Neuronal stem cell (in vitro differentiated cells): ENCODE measurements at regions not wholly inside any gene's neighbourhood (a gene's known extent, or its start where the extent isn't known, plus 50 kb on each side); places are given as distances from the start of the nearest gene placed in this dataset.

Experiments
- DNase-seq: peaks from one replicate; pipeline ENCODE4 v3.0.0-alpha.2; 2013; ENCODE audit warnings: low spot score
- H2AFZ ChIP-seq: one replicate; pipeline ENCODE4 v1.6.1; 2013; ENCODE audit warnings: mild to moderate bottlenecking, low read length, inconsistent platforms
- H2AK5ac ChIP-seq: 2 replicates; pipeline ENCODE4 v1.6.1; 2013; ENCODE audit warnings: low read depth, mild to moderate bottlenecking, inconsistent platforms, low read length, moderate library complexity, mixed read lengths
- H2BK120ac ChIP-seq: 2 replicates; pipeline ENCODE4 v1.6.1; 2013; ENCODE audit warnings: low read depth, mild to moderate bottlenecking, inconsistent platforms, low read length, moderate library complexity, mixed read lengths
- H2BK12ac ChIP-seq: one replicate; pipeline ENCODE4 v1.6.1; 2013; ENCODE audit warnings: low read length, inconsistent platforms
- H2BK15ac ChIP-seq: 2 replicates; pipeline ENCODE4 v1.6.1; 2013; ENCODE audit warnings: mild to moderate bottlenecking, low read length, inconsistent platforms, mixed read lengths
- H2BK5ac ChIP-seq: one replicate; pipeline ENCODE4 v1.6.1; 2013; ENCODE audit warnings: inconsistent platforms, mild to moderate bottlenecking, low read length, moderate library complexity
- H3K14ac ChIP-seq: one replicate; pipeline ENCODE4 v1.6.1; 2013; ENCODE audit warnings: low read length, inconsistent platforms
- H3K18ac ChIP-seq: 2 replicates; pipeline ENCODE4 v1.6.1; 2013; ENCODE audit warnings: low read length, inconsistent platforms
- H3K23ac ChIP-seq: 2 replicates; pipeline ENCODE4 v1.6.1; 2013; ENCODE audit warnings: low read depth, mild to moderate bottlenecking, mixed read lengths, low read length, inconsistent platforms; ENCODE audit not compliant: poor library complexity
- H3K27ac ChIP-seq: replicated peaks from 3 replicates; pipeline ENCODE4 v1.5.1; 2013; ENCODE audit warnings: low read length, inconsistent platforms
- H3K27me3 ChIP-seq, 3 experiments: 2 replicates each; pipeline ENCODE4 v1.6.1; 2013; ENCODE audit warnings: low read length in 3 of 3, mild to moderate bottlenecking in 2 of 3, inconsistent platforms in 1 of 3, low read depth in 1 of 3, mixed read lengths in 1 of 3, moderate library complexity in 1 of 3; ENCODE audit not compliant: control insufficient read depth in 3 of 3, insufficient read depth in 3 of 3
- H3K36me3 ChIP-seq, 2 donors: replicated peaks in 1 of 2; 2 replicates each; pipeline ENCODE4 v1.6.1; 2013; ENCODE audit warnings: low read length in 2 of 2; ENCODE audit not compliant: control insufficient read depth in 2 of 2, insufficient read depth in 2 of 2
- H3K4ac ChIP-seq: 2 replicates; pipeline ENCODE4 v1.6.1; 2013; ENCODE audit warnings: inconsistent platforms, mild to moderate bottlenecking, low read length, moderate library complexity
- H3K4me1 ChIP-seq, 2 donors: 1 replicate in 1 of 2; 2 replicates in 1 of 2; pipeline ENCODE4 v1.6.1; 2013; ENCODE audit warnings: low read length in 2 of 2, low read depth in 1 of 2; ENCODE audit not compliant: control insufficient read depth in 2 of 2, insufficient read depth in 1 of 2
- H3K4me2 ChIP-seq: one replicate; pipeline ENCODE4 v1.6.1; 2013; ENCODE audit warnings: mild to moderate bottlenecking, low read length, inconsistent platforms; ENCODE audit not compliant: insufficient read depth, poor library complexity, severe bottlenecking
- H3K4me3 ChIP-seq, 2 donors: 2 replicates each; pipeline ENCODE4 v1.5.1; 2013; ENCODE audit warnings: low read length in 2 of 2, mild to moderate bottlenecking in 2 of 2, inconsistent platforms in 1 of 2, moderate library complexity in 1 of 2
- H3K79me1 ChIP-seq: one replicate; pipeline ENCODE4 v1.6.1; 2013; ENCODE audit warnings: low read depth, mild to moderate bottlenecking, inconsistent platforms, low read length, moderate library complexity
- H3K9ac ChIP-seq: one replicate; pipeline ENCODE4 v1.6.1; 2013; ENCODE audit warnings: mild to moderate bottlenecking, low read depth, low read length, inconsistent platforms; ENCODE audit not compliant: poor library complexity
- H3K9me3 ChIP-seq, 2 donors: replicated peaks in 1 of 2; 2 replicates each; pipeline versions ENCODE3 to v1.6.1; 2013; ENCODE audit warnings: low read length in 2 of 2, mild to moderate bottlenecking in 2 of 2, inconsistent platforms in 1 of 2, low read depth in 1 of 2, mixed read lengths in 1 of 2, moderate library complexity in 1 of 2; ENCODE audit not compliant: control insufficient read depth in 2 of 2, insufficient read depth in 1 of 2
- H4K8ac ChIP-seq: one replicate; pipeline ENCODE4 v1.6.1; 2013; ENCODE audit warnings: low read depth, mild to moderate bottlenecking, inconsistent platforms, low read length, moderate library complexity
- H4K91ac ChIP-seq: one replicate; pipeline ENCODE4 v1.6.1; 2013; ENCODE audit warnings: low read length, low read depth, mild to moderate bottlenecking, inconsistent platforms; ENCODE audit not compliant: poor library complexity
- WGBS, 2 donors: extraction: QIAGEN DNeasy Blood & Tissue Kit; methylation state at CpG; one replicate each; pipeline ENCODE4 v1.1.7; 2013; ENCODE audit warnings: missing lambda C conversion rate in 2 of 2, mixed read lengths in 1 of 2; ENCODE audit not compliant: insufficient read length in 2 of 2, insufficient replicate concordance in 1 of 2; ENCODE audit errors: extremely low coverage in 2 of 2; 5-methylcytosine and 5-hydroxymethylcytosine counted together

DNA sequence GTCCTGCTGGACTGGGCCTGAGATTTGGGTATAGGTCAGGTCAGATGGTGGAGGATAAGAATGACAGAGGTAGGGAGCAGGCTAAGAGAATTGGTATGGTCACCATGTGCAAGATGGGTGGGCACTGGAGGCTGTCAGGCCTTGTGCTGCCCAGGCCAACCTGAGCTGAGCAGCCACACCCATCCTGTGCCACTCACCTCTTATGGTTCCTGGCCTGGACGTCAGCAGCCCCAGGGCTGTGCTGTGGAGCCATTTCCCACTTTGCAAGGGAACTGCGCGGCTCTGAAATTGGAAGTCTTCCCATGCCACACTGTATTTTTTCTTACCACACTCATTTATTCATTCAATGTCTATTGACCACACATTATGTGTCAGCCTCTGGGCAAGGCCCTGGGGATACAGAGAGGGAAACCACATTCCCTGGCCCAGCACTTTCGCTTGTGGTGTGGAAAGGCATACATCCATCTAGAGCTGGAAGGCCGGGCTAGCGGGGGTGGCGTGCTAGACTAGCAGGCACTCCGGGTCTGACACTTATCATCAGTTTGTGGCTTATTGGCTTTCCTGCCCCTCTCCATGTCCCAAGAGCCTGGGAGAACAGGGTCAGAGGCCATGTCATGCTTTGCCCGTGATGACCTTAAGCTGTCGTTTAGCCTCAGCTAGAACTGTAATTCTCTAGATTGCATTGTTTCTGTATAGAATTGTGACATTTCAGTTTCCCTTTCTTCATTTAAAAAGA is 51.1 kb upstream of the POLG start:
- no peak overlapping the region for H3K4ac ChIP-seq
- peak overlapping the region; percentile 61 for H2BK15ac ChIP-seq
- no peak overlapping the region for H4K8ac ChIP-seq
- H4K91ac ChIP-seq: no peak overlapping the region
- no peaks in the 10 kb centered on the region for H3K36me3 ChIP-seq
- H2BK5ac ChIP-seq: no peak overlapping the region
- H3K4me3 ChIP-seq: no peak overlapping the region
- H3K23ac ChIP-seq: no peak overlapping the region
- H3K27ac ChIP-seq: no peak overlapping the region
- H2AK5ac ChIP-seq: peak overlapping the region; percentile 15
- H3K18ac ChIP-seq: peak overlapping the region; percentile 38
- H3K9ac ChIP-seq: no peak overlapping the region
- H2BK120ac ChIP-seq: peak overlapping the region; percentile 12
- H3K4me2 ChIP-seq: no peak overlapping the region
- H2BK12ac ChIP-seq: no peak overlapping the region
- no peaks in the 10 kb centered on the region for H3K9me3 ChIP-seq
- H3K79me1 ChIP-seq: no peaks in the 10 kb centered on the region
- DNase-seq: no peak
- no peak overlapping the region for H3K14ac ChIP-seq
- H3K27me3 ChIP-seq: peaks cover 0 to 97% (median 25%) of the 10 kb centered on the region in 3 experiments
- H3K4me1 ChIP-seq: peaks cover 21 to 23% of the 10 kb centered on the region in 2 donors
- no CpG with 5 or more reads among the region's 10 CpGs for WGBS, 2 donors
- H2AFZ ChIP-seq: no peak overlapping the region
